HG03025 (cell line): ENCODE measurements at regions not wholly inside any gene's neighbourhood (a gene's known extent, or its start where the extent isn't known, plus 50 kb on each side); places are given as distances from the start of the nearest gene placed in this dataset.

Experiments used
- ATAC-seq: cut with Tn5 transposase; IDR thresholded peaks from one replicate; pipeline ENCODE4 v1.9.1; 2021; ENCODE audit warnings: mild to moderate bottlenecking, moderate library complexity; ENCODE audit not compliant: unreplicated experiment, low FRiP score

GRCh38 chr5:5667136-5667554 lies 244.7 kb downstream of the ICE1 start:
- no peak for ATAC-seq

GRCh38 chr5:5666369-5666768 lies 243.9 kb downstream of the ICE1 start:
- ATAC-seq = no peak

- ATAC-seq = no peak
Observed at GRCh38 chr5:5666076-5666365, 243.5 kb downstream of the ICE1 start.

GRCh38 chr5:5665225-5666075 lies 243.0 kb downstream of the ICE1 start:
- ATAC-seq = no peak

GRCh38 chr5:5658889-5659465 lies 236.5 kb downstream of the ICE1 start:
- no peak for ATAC-seq

- no peak for ATAC-seq
Observed at GRCh38 chr5:5658226-5658625, 235.7 kb downstream of the ICE1 start.

GRCh38 chr5:5652181-5652580 lies 229.7 kb downstream of the ICE1 start:
- ATAC-seq = no peak

GRCh38 chr5:5650949-5651348 lies 228.5 kb downstream of the ICE1 start:
- no peak for ATAC-seq

- no peak for ATAC-seq
Observed at GRCh38 chr5:5650242-5650641, 227.8 kb downstream of the ICE1 start.

- ATAC-seq = no peak
Observed at GRCh38 chr5:5649641-5650040, 227.2 kb downstream of the ICE1 start.

GRCh38 chr5:5648694-5649093 lies 226.2 kb downstream of the ICE1 start:
- no peak for ATAC-seq

GRCh38 chr5:5645891-5646290 lies 223.4 kb downstream of the ICE1 start:
- ATAC-seq = no peak

- ATAC-seq = no peak
Observed at GRCh38 chr5:5645198-5645597, 222.7 kb downstream of the ICE1 start.

- ATAC-seq = no peak
Observed at GRCh38 chr5:5644249-5644648, 221.8 kb downstream of the ICE1 start.

- ATAC-seq = no peak
Observed at GRCh38 chr5:5643481-5643880, 221.0 kb downstream of the ICE1 start.

GRCh38 chr5:5638211-5638610 lies 215.7 kb downstream of the ICE1 start:
- ATAC-seq = no peak

GRCh38 chr5:5637173-5637572 lies 214.7 kb downstream of the ICE1 start:
- no peak for ATAC-seq

- no peak for ATAC-seq
Observed at GRCh38 chr5:5634817-5635216, 212.3 kb downstream of the ICE1 start.

- ATAC-seq = no peak
Observed at GRCh38 chr5:5633579-5633978, 211.1 kb downstream of the ICE1 start.

GRCh38 chr5:5632678-5633077 lies 210.2 kb downstream of the ICE1 start:
- ATAC-seq = no peak

- ATAC-seq = no peak
Observed at GRCh38 chr5:5629607-5629978, 207.1 kb downstream of the ICE1 start.

GRCh38 chr5:5628866-5629606 lies 206.6 kb downstream of the ICE1 start:
- ATAC-seq = no peak
